Uterus (tissue), 2 donors: ENCODE measurements at regions not wholly inside any gene's neighbourhood (a gene's known extent, or its start where the extent isn't known, plus 50 kb on each side); places are given as distances from the start of the nearest gene placed in this dataset.

Source experiments
- CTCF ChIP-seq, 4 experiments: fragments of 200-600 bp in 2 of 4; fragments of 450-650 bp in 2 of 4; sonication (generic) in 2 of 4; IDR thresholded peaks; one replicate each; pipeline ENCODE4 v1.5.1; 2016 to 2019; ENCODE audit warnings: antibody characterized with exemption in 4 of 4, mild to moderate bottlenecking in 2 of 4, moderate library complexity in 1 of 4
- POLR2A ChIP-seq, 2 donors: fragments of 450-650 bp; IDR thresholded peaks; one replicate each; pipeline ENCODE4 v1.6.1; 2016; ENCODE audit warnings: antibody characterized with exemption in 2 of 2, mild to moderate bottlenecking in 1 of 2, moderate library complexity in 1 of 2

GRCh38 chr7:156067156-156067555 is 254.9 kb upstream of the SHH start:
- TF ChIP-seq CTCF (IDR thresholded peaks at IDR 0.05), result no peak
- TF ChIP-seq POLR2A (IDR thresholded peaks at IDR 0.05), result no peak
